ENCODE measurements at regions not wholly inside any gene's neighbourhood (a gene's known extent, or its start where the extent isn't known, plus 50 kb on each side); places are given as distances from the start of the nearest gene placed in this dataset.

DNA sequence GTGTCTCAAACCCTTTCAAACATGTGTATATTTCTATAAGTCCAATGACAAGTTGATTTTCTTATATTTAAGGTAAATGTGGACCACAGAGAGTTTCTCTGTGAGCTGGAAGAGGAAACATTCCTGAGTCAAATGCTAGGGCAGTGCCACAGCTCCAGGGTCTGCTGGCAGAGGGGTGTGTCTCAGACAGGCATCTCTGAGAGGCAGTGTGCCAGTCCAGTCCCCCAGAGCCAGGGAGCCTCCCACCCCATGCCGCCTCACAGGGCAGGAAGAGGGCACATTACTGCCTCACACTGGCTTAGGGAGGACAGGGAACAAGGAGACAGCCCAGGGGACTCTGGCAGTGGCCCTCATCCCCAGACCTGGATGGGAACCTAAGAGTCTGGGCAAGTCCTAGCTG, 120.2 kb downstream of the TENT4A start:
- TF ChIP-seq POLR2AphosphoS5 (IDR thresholded peaks at IDR 0.05): no peak
- TF ChIP-seq POLR2A (IDR thresholded peaks at IDR 0.05): no peak
- TF ChIP-seq CTCF (IDR thresholded peaks at IDR 0.05): no peak
- Histone ChIP-seq H3K4me3 (no peak overlapping the region), H3K4me1 (replicated peaks) (no peaks in the 10 kb centered on the region), H3K27ac (no peak overlapping the region), H3K27me3 (replicated peaks; ENCODE audit: insufficient read depth) (no peaks in the 10 kb centered on the region), H3K36me3 (no peaks in the 10 kb centered on the region), H3K9me3 (no peaks in the 10 kb centered on the region)
- WGBS: 60% methylated on average over 1 of the region's 1 CpG
- intact Hi-C loops (cut with DNase I): no loop called here
- DNase-seq (ENCODE audit: low spot score): no peak

DNA sequence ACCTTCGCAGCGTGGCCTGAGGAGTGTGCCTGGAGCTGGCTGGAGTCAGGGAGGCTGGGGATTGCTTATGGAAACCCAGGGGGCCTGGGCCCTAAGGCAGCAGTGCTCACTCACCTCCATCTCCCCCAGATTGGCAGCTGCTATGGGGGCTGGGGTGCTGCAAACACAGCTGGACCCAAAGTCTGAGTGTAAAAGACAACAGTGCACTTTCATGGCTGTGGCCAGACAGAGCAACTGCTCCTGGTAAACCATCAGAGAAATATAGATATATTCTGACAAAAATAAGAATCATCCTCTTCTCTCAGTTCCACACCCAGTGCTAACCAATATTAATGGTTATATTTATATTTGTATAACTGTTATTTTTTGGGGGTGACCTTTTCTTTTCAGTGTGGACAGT, 123.9 kb downstream of the TENT4A start:
- no peak overlapping the region for H3K27ac ChIP-seq
- no peaks in the 10 kb centered on the region for H3K27me3 ChIP-seq (replicated peaks; ENCODE audit: insufficient read depth)
- no peaks in the 10 kb centered on the region for H3K4me1 ChIP-seq (replicated peaks)
- intact Hi-C loops (cut with DNase I): no loop called here
- WGBS: 95% methylated on average over 2 of the region's 2 CpGs
- DNase-seq (ENCODE audit: low spot score): no peak
- no peak overlapping the region for H3K4me3 ChIP-seq
- no peaks in the 10 kb centered on the region for H3K36me3 ChIP-seq
- TF ChIP-seq POLR2A (IDR thresholded peaks at IDR 0.05): no peak
- TF ChIP-seq POLR2AphosphoS5 (IDR thresholded peaks at IDR 0.05): no peak
- no peak for TF ChIP-seq CTCF (IDR thresholded peaks at IDR 0.05)
- no peaks in the 10 kb centered on the region for H3K9me3 ChIP-seq

- H3K4me1 ChIP-seq (replicated peaks): no peaks in the 10 kb centered on the region
- no peak overlapping the region for H3K4me3 ChIP-seq
- no peak overlapping the region for H3K27ac ChIP-seq
- WGBS: 63% methylated on average over 9 of the region's 9 CpGs
- no peaks in the 10 kb centered on the region for H3K27me3 ChIP-seq (replicated peaks; ENCODE audit: insufficient read depth)
- DNase-seq (ENCODE audit: low spot score): no peak
- intact Hi-C loops (cut with DNase I): no loop called here
- no peaks in the 10 kb centered on the region for H3K36me3 ChIP-seq
- TF ChIP-seq POLR2A (IDR thresholded peaks at IDR 0.05): no peak
- no peak for TF ChIP-seq CTCF (IDR thresholded peaks at IDR 0.05)
- no peak for TF ChIP-seq POLR2AphosphoS5 (IDR thresholded peaks at IDR 0.05)
- H3K9me3 ChIP-seq: no peaks in the 10 kb centered on the region
Observed at GRCh38 chr5:6837519-6838110, 124.4 kb downstream of the TENT4A start.

GRCh38 chr5:6838736-6839135, 125.5 kb downstream of the TENT4A start:
- no peaks in the 10 kb centered on the region for H3K4me1 ChIP-seq (replicated peaks)
- 65% methylated on average over 6 of the region's 6 CpGs for WGBS
- no peaks in the 10 kb centered on the region for H3K36me3 ChIP-seq
- H3K27ac ChIP-seq: no peak overlapping the region
- TF ChIP-seq POLR2A (IDR thresholded peaks at IDR 0.05) (no peak), POLR2AphosphoS5 (IDR thresholded peaks at IDR 0.05) (no peak), CTCF (IDR thresholded peaks at IDR 0.05) (no peak)
- no peak overlapping the region for H3K4me3 ChIP-seq
- H3K9me3 ChIP-seq: no peaks in the 10 kb centered on the region
- DNase-seq (ENCODE audit: low spot score): no peak
- intact Hi-C loops (cut with DNase I): no loop called here
- no peaks in the 10 kb centered on the region for H3K27me3 ChIP-seq (replicated peaks; ENCODE audit: insufficient read depth)

DNA sequence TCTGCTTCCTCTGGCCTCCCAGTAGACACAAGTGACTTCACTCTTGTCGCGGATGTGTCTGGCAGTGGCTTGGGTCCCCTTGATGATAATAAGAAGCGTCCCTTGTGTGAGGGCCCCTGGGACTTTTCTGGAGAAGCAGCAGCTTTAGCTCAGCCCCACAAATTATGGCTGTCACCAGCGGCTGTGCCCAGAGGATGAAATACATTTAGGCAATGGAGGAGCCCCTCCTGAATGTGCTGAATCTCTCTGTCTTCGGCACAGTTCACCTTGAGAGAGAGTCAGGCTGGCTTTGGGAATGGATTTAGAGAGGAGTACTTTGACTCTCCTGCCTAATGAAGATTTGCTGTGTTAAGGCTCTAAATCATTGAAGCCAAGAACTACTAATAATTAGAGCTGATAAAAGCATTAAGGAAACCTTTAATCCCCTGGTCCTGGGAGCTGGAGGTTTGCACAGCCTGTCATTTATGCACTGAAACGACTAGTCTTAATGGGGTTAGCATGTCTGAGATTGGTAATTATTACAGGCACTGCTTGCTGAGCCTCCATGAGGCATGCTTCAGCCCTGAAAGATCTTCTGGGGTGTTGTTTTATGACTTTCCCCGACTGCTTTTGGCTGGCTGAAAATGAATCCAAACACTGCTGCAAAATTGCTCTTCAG, 127.0 kb downstream of the TENT4A start:
- Histone ChIP-seq H3K27me3 (replicated peaks; ENCODE audit: insufficient read depth) (no peaks in the 10 kb centered on the region), H3K27ac (no peak overlapping the region), H3K4me1 (replicated peaks) (no peaks in the 10 kb centered on the region), H3K9me3 (no peaks in the 10 kb centered on the region), H3K36me3 (no peaks in the 10 kb centered on the region), H3K4me3 (no peak overlapping the region)
- intact Hi-C loops (cut with DNase I): no loop called here
- no peak for DNase-seq (ENCODE audit: low spot score)
- 58% methylated on average over 7 of the region's 7 CpGs for WGBS
- TF ChIP-seq POLR2AphosphoS5 (IDR thresholded peaks at IDR 0.05) (no peak), CTCF (IDR thresholded peaks at IDR 0.05) (no peak)

All from prostate gland (tissue), 2 donors.